ENCODE measurements at regions not wholly inside any gene's neighbourhood (a gene's known extent, or its start where the extent isn't known, plus 50 kb on each side); places are given as distances from the start of the nearest gene placed in this dataset.
"Not testable (repeated sequence)": the region's sequence is repeated elsewhere in the genome, so short reads cannot be mapped to it uniquely, and the experiment has no call there.

DNA sequence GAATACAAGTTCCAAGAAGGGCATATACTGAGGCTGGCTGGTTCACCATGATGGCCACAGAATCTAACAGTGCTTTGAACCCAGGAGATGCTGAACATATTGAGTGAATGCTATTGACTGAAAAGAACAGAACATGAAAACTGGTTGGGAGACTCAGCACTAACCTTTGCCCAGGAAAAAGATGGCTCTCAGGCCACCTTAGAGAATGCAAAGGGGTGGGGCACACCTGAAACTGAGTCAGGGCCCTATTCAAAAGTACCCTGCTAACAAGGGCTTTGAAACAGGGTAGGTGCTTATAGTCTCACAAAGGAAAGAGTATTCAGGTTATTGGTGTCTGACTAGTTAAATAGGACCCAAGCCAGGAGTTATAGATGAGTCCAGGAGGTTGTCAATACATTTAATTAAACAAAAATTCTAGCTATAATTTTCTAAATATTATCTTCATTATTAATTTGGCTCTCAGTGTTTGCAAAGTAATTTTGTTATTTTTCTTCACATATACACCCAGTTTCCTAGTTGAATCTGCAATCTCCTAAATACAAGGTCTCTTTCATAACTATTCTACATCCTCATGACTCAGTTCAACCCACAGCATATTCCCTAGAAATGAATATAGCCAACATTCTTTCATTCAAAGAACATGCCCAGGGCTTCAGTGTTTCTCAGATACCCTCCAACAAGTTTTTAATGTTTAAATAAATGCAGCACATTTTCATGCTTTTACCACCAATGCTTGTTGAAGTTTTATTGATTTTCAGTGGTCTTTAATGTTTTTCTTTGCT is 144.2 kb upstream of the RAPGEF2 start:
- DNase-seq (ENCODE audit: low read depth, low spot score) = no peak

GRCh38 chr4:158962393-158962792 is 140.5 kb upstream of the RAPGEF2 start:
- DNase-seq (ENCODE audit: low read depth, low spot score) = no peak

GRCh38 chr4:158963282-158963681 is 139.6 kb upstream of the RAPGEF2 start:
- not testable (repeated sequence) for DNase-seq (ENCODE audit: low read depth, low spot score)

DNA sequence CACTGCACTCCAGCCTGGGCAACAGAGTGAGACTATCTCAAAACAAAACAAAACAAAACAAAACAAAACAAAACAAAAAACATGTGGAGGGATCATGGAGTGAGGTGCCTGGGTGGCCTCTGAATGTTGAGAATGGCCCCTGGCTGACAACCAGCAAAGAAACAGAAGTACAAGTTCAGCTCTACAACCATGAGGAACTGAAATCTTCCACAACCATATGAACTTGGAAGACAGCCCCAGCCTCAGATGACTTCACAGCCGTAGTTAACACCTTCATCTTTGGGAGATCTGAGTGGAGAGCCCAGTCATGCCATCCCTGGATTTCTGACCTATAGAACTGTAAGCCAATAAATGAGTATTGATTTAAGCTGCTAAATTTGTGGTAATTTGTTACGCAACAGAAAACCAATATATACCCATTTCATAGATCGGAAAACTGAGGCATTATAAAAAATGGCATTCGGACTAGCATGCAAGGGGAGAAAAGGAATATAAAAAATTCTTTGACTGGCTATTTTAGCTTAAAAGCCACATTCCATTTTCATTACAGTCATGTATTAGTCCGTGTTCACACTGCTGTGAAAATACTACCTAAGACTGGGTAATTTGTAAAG is 138.7 kb upstream of the RAPGEF2 start:
- no peak for DNase-seq (ENCODE audit: low read depth, low spot score)

- no peak for DNase-seq (ENCODE audit: low read depth, low spot score)
Measured at GRCh38 chr4:158964728-158965124, 138.2 kb upstream of the RAPGEF2 start.

- DNase-seq (ENCODE audit: low read depth, low spot score) = no peak
Measured at GRCh38 chr4:158965226-158965625, 137.7 kb upstream of the RAPGEF2 start.

DNA sequence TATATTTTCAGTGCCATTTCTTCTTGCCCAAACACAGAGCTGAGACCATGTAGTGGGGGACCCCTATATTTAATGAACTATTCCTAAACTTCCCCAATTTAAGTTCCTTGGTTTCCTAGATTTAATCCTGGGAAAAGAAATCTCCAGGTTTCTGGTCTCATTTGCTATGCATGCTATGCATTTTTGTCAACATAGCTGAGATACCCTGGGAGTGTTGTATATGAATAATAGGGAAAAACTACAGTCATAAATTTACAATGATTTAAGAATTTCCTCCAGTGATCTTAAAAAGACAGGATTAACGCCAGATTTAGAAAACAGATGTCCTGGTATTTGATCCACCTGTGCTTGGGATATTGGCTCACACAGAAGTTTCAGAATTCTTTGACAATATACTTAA is 136.8 kb upstream of the RAPGEF2 start:
- DNase-seq (ENCODE audit: low read depth, low spot score) = peak; percentile 41

DNA sequence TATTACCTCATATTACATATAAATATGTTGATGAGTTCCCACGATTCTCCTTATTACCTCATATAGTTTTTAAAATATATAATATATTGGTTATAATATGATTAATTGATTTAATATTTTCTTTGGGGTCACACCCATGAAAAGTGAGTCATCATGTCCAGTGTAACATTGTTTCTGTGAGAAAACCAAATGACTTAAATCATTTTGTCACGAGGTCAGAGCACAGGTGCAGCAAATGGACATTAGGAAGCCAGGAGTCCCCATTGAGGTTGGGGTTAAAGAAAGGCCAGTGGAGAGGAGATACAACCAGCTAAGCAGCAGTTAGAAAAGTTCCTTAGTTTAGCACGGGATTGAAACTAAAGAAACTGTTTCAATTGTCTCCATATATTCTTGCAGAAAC is 133.9 kb upstream of the RAPGEF2 start:
- DNase-seq (ENCODE audit: low read depth, low spot score) = no peak

DNA sequence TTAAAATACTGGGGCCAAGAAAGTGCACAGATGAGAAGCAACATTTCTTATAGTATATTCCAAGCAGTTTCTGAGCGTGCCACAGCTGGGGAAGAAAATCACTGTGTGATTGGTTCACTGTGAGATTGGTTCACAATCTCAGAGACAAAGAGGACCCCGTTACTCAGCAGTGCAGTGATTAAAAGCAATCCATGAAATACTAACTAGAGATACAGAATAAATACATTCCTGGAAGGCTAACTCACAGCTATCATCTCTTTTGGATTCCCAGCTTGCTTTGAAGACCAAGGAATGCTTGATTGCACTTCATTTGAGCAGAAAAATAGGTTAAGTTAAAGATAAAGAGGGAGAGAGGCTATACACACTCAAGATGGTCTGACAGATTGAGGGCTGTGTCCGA is 132.1 kb upstream of the RAPGEF2 start:
- peak; percentile 9 for DNase-seq (ENCODE audit: low read depth, low spot score)

DNA sequence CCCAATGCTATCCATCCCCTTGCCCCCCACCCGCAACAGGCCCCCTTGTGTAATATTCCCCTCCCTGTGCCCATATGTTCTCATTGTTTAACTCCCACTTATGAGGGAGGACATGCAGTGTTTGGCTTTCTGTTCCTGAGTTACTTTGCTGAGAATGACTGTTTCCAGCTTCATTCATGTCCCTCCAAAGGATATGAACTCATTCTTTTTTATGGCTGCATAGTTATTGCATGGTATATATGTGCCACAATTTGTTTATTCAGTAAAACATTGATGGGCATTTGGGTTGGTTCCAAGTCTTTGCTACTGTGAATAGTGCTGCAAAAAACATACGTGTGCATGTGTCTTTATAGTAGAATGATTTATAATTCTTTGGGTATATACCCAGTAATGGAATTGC is 128.4 kb upstream of the RAPGEF2 start:
- DNase-seq (ENCODE audit: low read depth, low spot score) = not testable (repeated sequence)

- not testable (repeated sequence) for DNase-seq (ENCODE audit: low read depth, low spot score)
Measured at GRCh38 chr4:158980711-158981110, 122.2 kb upstream of the RAPGEF2 start.

DNA sequence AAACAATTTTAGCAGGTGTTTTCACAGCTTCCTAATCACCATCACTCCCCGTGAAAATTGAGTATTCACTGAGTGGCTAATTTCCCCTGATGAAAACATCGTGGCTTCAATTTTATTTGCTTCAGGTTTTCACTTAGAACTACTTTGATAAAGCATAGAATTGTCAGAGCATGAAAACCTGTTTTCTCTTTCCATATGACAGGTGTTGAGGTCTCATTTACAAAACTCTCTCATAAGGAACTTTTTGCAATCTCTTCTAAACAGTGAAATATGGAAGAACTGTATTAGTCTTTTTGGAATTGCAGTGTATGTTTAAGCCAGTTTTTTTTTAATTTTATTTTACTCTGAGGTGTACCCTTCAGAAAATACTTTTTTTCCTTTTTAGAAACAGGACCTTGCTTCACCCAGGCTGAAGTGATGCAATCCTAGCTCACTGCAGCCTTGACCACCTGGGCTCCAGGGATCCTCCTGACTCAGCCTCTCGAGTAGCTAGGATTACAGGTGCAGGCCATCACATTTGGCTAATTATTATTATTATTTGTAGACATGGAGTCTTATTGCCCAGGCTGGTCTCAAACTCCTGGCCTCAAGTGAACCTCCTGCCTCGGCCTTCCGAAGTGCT is 111.2 kb upstream of the RAPGEF2 start:
- no peak for DNase-seq (ENCODE audit: low read depth, low spot score)

- DNase-seq (ENCODE audit: low read depth, low spot score) = no peak
Measured at GRCh38 chr4:158993891-158994290, 109.0 kb upstream of the RAPGEF2 start.

DNA sequence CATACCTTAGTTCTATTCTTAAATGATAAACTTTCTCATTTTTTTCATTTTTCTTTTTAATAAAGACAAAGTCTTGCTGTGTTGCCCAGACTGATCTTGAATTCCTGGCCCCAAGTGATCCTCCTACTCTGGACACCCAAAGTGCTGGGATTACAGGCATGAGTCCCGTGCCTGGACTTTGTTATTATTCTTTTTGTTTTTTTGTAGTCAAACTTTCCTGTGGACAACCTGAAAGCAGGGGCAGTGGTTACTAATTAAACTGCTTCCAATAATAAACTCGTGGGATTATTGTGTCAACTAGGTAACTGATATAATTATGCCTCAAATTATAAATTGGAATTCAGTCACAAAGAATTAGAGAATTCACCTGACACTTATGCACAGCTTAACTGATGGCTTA is 107.8 kb upstream of the RAPGEF2 start:
- no peak for DNase-seq (ENCODE audit: low read depth, low spot score)

DNA sequence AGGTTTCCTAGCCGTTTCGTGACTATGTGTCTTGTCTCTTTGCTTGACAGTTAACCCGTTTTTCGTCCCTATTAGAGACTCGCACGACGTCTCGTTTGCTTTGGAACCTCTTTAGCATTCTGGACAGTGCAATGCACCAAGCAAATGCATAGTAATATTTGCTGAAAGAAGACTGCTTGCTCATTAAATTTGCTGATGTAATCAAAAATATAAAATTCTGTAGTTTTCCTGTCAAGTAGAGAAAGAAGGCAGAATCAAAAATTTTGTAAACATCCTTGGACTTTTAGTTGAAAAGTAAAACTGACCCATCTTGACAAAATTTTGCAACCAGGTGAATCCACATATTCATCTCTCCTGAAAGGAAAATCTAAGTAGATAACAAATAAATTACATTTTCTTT is 106.9 kb upstream of the RAPGEF2 start:
- DNase-seq (ENCODE audit: low read depth, low spot score) = no peak

GRCh38 chr4:158996669-158997074 is 106.2 kb upstream of the RAPGEF2 start:
- peak; percentile 94 for DNase-seq (ENCODE audit: low read depth, low spot score)

DNA sequence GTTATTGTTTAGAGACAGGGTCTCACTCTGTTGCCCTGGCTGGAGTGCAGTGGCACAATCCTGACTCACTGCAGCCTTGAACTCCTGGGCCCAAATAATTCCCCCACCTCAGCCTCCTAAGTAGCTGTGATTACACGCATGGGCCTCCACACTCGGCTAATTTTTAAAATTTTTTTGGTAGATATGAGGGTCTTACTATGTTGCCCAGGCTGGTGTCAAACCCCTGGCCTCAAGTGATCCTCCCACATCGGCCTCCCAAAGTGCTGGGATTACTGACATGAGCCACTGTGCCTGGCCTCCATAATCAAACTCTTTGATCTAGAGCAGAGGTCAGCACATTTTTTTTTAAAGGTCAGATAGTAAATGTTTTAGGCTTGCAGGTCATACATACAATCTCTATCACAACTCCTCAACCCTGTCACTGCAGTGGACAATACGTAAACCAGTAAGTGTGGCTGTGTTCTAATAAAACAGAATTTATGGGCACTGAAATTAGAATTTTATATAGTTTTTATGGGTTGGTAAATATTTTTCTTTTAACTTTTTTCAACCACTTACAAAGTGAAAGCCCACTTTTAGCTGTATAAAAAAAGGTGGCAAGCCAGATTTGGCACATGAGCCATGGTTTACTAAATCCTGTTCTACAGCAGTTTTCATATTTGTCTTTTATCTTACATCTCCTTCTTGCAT is 105.1 kb upstream of the RAPGEF2 start:
- no peak for DNase-seq (ENCODE audit: low read depth, low spot score)

- no peak for DNase-seq (ENCODE audit: low read depth, low spot score)
Measured at GRCh38 chr4:158998624-158999023, 104.3 kb upstream of the RAPGEF2 start.

GRCh38 chr4:158999166-158999682 is 103.7 kb upstream of the RAPGEF2 start:
- DNase-seq (ENCODE audit: low read depth, low spot score) = no peak

GRCh38 chr4:158999849-159000248 is 103.0 kb upstream of the RAPGEF2 start:
- DNase-seq (ENCODE audit: low read depth, low spot score) = no peak

DNA sequence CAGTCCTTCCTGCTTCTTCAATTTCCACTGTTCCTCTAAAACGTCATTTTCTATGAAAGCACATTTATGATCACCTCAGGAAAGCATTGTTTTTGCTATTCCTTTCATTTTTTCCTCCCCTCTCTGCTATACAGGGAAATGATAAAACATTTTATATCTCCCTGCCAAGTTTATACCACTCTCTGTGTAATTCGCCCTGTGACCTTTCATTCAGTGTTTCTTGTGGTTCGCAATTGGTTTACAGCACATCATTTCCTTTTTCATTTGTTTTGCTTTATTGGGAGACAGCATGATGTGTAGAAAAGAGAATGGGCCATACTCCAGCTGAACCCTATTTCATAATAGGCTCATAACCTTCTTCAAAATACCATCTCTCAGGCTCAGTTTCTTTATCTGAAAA is 99.9 kb upstream of the RAPGEF2 start:
- peak; percentile 21 for DNase-seq (ENCODE audit: low read depth, low spot score)
